Sigmoid colon (tissue), 6 donors: ENCODE measurements at regions not wholly inside any gene's neighbourhood (a gene's known extent, or its start where the extent isn't known, plus 50 kb on each side); places are given as distances from the start of the nearest gene placed in this dataset.
"Not testable (repeated sequence)": the region's sequence is repeated elsewhere in the genome, so short reads cannot be mapped to it uniquely, and the experiment has no call there.

Experiments used
- DNase-seq: peaks from one replicate; pipeline ENCODE4 v3.0.0-alpha.2; 2019
- H3K27ac ChIP-seq, 4 donors: fragments of 200-600 bp; sonication (generic); one replicate each; pipeline ENCODE4 v1.5.1; 2016 to 2019; ENCODE audit warnings: mild to moderate bottlenecking in 1 of 4
- H3K27me3 ChIP-seq, 3 donors: fragments of 200-600 bp; sonication (generic); one replicate each; pipeline ENCODE4 v1.5.1; 2019; ENCODE audit warnings: mild to moderate bottlenecking in 1 of 3
- H3K36me3 ChIP-seq, 4 donors: fragments of 200-600 bp; sonication (generic); one replicate each; pipeline ENCODE4 v1.5.1; 2016 to 2019
- H3K4me1 ChIP-seq, 4 donors: fragments of 200-600 bp; sonication (generic); one replicate each; pipeline ENCODE4 v1.5.1; 2017 to 2019
- H3K4me3 ChIP-seq, 4 donors: fragments of 200-600 bp; sonication (generic); one replicate each; pipeline ENCODE4 v1.5.1; 2017 to 2019; ENCODE audit warnings: mild to moderate bottlenecking in 2 of 4, moderate library complexity in 1 of 4
- H3K9me3 ChIP-seq, 4 donors: fragments of 200-600 bp in 3 of 4; sonication (generic) in 3 of 4; one replicate each; pipeline versions ENCODE4 v1.5.1 to v1.6.1; 2013 to 2019
- WGBS, 2 donors: extraction: QIAGEN DNeasy Blood & Tissue Kit; methylation state at CpG; one replicate each; pipeline ENCODE4 v1.1.7; 2013; 5-methylcytosine and 5-hydroxymethylcytosine counted together
- intact Hi-C: fragments of 100-400 bp; cut with DNase I; formaldehyde crosslinking; loops from one replicate; pipeline ENCODE4 v1.15.1; 2023
- TF ChIP-seq, protein P1 (sequence below), 4 experiments: fragments of 450-650 bp in 3 of 4; fragments of 200-600 bp in 1 of 4; IDR thresholded peaks; one replicate each; pipeline ENCODE4 v1.5.1; 2016 to 2019; ENCODE audit warnings: antibody characterized with exemption in 4 of 4, mild to moderate bottlenecking in 3 of 4, moderate library complexity in 2 of 4
- donor health status: healthy with polysubstance abuse.
- donor health status: healthy.

DNA sequence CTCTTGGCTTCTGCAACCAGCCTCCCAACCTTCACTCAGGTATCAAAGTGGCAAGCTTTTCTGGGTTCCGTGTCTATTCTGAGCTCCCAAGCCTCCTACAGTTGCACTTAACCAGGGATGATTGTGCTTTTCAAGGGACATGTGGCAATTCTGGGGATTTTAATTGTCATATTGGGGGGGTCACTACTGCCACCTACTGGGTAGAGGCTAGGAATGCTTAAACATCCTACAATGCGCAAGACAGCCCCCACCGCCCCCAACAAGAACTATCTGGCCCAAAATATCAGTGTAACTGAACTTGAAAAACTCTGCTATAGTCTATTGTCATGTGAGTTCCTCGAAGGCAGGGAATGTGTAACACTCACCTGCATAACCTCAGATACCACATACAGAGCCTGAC lies 201.5 kb downstream of the NPIPA8 start:
- H3K4me1 ChIP-seq, intact Hi-C loops: not testable (repeated sequence)
- 50 to 67% methylated on average over 1 of the region's 4 CpGs for WGBS, 2 donors

DNA sequence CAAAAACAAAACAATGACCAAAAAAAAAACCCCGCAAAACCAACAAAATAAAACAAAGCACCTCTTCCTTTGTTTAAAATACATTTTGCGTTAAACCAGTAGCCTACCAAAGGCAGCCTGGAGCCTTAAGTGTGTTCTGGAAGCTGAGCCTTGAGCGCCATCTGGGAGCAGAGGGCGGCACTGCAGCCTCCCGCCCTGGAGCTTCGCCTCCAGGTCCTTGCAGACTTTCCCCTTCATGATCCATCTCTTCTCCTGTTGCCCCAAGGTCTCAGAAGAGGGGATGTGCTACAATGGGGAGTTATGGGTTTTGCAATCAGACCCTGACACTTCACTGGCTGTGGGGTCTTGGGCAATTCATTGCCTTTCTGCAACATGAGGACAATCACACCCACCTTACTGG lies 204.9 kb downstream of the NPIPA8 start:
- H3K36me3 ChIP-seq, intact Hi-C loops, H3K27ac ChIP-seq, H3K27me3 ChIP-seq, H3K4me1 ChIP-seq, H3K4me3 ChIP-seq, H3K9me3 ChIP-seq, DNase-seq: not testable (repeated sequence)
- 4 to 7% methylated on average over 1 to 4 of the region's 6 CpGs for WGBS, 2 donors
- TF ChIP-seq, protein P1, sequence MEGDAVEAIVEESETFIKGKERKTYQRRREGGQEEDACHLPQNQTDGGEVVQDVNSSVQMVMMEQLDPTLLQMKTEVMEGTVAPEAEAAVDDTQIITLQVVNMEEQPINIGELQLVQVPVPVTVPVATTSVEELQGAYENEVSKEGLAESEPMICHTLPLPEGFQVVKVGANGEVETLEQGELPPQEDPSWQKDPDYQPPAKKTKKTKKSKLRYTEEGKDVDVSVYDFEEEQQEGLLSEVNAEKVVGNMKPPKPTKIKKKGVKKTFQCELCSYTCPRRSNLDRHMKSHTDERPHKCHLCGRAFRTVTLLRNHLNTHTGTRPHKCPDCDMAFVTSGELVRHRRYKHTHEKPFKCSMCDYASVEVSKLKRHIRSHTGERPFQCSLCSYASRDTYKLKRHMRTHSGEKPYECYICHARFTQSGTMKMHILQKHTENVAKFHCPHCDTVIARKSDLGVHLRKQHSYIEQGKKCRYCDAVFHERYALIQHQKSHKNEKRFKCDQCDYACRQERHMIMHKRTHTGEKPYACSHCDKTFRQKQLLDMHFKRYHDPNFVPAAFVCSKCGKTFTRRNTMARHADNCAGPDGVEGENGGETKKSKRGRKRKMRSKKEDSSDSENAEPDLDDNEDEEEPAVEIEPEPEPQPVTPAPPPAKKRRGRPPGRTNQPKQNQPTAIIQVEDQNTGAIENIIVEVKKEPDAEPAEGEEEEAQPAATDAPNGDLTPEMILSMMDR (IDR thresholded peaks at IDR 0.05) = peak in 1 of 4 experiments; percentile 25

More for the DNA sequence above, 201.5 kb downstream of the NPIPA8 start:
- not testable (repeated sequence) for DNase-seq, H3K4me3 ChIP-seq, H3K27me3 ChIP-seq, H3K36me3 ChIP-seq, H3K27ac ChIP-seq, H3K9me3 ChIP-seq

DNA sequence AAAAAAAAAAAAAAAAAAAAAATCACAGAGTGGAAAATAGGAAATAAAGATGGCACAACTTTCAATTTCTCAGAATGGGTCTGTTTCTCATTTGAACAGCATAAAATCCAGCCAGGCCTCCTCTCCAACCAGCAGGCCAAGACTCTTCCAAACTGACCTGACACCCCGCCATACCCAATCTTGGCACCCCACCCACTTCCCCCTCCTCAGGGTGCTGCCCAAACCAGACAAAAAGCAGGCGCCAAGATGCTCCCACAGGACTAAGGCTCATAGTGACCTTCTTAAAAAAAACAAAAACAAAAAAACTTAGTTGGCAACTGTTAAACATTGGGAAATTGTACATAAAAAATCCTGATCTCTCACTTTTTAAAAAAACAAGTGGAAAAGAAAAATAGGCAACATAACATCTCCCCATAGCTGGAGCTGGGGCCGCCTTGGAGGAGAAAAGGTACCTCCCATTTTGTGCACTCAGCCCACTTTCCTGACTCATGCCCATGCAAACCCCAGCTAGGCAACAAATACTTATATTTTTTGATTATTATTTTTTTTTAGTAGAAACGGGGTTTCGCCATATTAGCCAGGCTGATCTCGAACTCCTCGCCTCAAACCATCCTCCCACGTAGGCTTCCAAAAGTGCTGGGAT lies 205.9 kb downstream of the NPIPA8 start:
- intact Hi-C loops, H3K4me1 ChIP-seq, DNase-seq, H3K4me3 ChIP-seq, H3K27me3 ChIP-seq, H3K27ac ChIP-seq, H3K9me3 ChIP-seq, H3K36me3 ChIP-seq: not testable (repeated sequence)
- 86 to 96% methylated on average over 7 of the region's 8 CpGs for WGBS, 2 donors

DNA sequence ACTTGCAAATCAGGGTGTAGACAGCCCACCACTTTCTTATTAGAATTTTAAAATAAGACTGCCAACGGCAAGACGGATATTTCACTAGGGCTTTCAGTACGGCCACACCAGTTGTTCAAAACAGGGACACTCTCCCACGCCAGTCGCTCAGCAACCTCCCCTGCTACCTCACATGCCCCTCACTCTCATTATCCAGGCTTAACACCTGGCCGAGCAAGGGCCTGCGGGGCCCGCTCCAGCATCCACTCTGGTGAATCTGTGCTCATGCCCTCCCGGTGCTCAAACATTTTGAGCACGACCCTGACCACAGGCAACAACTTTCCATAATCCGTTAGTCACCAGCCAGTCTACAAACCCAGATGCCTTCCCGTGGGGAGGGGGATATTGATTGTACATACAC lies 209.5 kb downstream of the NPIPA8 start:
- WGBS, 2 donors = 67% methylated on average over 1 of the region's 12 CpGs; no CpG with 5 or more reads in 1 of the 2 donors
- H3K9me3 ChIP-seq, DNase-seq, H3K27ac ChIP-seq, H3K4me1 ChIP-seq, H3K27me3 ChIP-seq, H3K36me3 ChIP-seq, H3K4me3 ChIP-seq, intact Hi-C loops: not testable (repeated sequence)

DNA sequence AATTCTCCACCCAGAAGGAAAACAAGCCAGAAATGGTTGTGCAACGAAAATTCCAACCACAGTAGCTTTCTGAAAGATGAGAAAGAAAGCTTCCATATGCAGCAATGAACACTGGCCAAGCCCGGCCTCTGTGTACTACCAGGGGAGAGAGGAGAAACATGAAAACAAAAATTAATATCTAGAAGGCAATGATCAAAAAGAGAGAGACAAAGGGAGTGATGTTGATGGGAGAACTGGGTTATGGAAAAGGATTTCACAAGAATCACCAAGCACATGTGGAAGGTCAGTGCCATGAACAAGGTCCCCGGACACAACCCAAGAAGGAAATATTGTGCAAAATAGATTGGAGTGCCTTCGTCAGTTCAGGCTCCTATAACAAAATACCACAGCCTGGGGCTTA lies 217.4 kb downstream of the NPIPA8 start:
- H3K4me3 ChIP-seq, H3K27me3 ChIP-seq, H3K36me3 ChIP-seq, H3K27ac ChIP-seq, intact Hi-C loops, H3K4me1 ChIP-seq, DNase-seq, H3K9me3 ChIP-seq: not testable (repeated sequence)
- 43 to 60% methylated on average over 2 of the region's 4 CpGs for WGBS, 2 donors

DNA sequence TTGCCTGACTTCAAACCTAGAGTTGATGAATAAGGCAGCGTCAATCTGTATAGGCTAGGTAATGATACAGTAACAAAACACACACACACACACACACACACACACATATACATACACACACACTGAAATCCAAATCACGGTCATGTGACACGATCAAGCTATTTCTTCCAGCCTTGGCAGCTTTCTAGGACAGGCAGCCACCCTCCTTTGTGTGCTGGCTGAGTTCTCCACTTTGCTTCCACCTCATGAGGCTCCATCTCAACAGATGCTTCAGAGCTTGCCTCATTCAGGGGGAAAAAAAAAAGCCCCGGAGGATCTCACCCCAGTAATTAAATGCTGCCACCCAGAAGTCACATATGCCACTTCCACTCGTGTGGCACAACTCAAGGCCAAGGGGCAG lies 217.9 kb downstream of the NPIPA8 start:
- H3K36me3 ChIP-seq, H3K9me3 ChIP-seq, H3K4me1 ChIP-seq, DNase-seq, H3K27ac ChIP-seq, H3K27me3 ChIP-seq, intact Hi-C loops, H3K4me3 ChIP-seq: not testable (repeated sequence)
- 65 to 75% methylated on average over 4 of the region's 5 CpGs for WGBS, 2 donors

DNA sequence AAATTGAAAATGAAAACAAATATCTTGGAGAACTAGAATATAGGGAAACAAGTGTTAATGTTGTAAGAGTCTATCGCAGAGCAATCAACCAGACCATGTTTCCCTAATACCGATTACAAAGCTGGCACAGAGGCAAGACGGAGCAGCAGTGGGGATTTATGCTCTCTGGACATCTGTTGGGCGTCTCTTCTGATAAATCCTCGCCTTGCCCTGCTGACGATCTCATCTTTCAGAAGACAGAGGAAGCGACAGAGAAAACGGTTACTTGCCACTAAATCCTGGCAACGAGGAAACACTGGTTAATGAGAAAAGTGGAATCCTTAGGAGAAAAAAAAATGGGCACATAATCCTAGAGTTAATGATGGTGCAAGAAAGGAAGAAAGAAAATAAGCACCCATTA lies 218.5 kb downstream of the NPIPA8 start:
- intact Hi-C loops, H3K27ac ChIP-seq, H3K9me3 ChIP-seq, DNase-seq, H3K4me1 ChIP-seq, H3K4me3 ChIP-seq, H3K36me3 ChIP-seq, H3K27me3 ChIP-seq: not testable (repeated sequence)
- 58 to 71% methylated on average over 9 of the region's 9 CpGs for WGBS, 2 donors

DNA sequence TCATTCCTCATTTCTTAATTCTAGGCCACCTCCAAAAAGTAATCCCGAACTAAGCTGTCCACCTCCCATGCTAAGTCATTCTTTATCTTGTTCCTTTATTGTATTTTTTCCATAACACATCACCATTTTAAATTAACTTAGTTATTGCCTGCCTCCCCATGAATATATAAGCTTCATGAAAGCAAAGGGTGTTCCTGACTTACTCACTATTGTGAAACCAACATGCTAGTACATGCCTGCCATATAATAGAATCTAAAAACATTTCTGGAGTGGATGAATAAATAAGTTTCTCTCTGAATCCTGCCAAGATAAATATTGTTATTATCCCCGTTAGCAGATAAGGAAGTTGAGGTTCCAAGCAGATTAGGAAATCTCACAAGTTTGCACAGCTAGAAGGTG lies 232.1 kb downstream of the NPIPA8 start:
- H3K4me3 ChIP-seq, intact Hi-C loops, DNase-seq, H3K4me1 ChIP-seq, H3K9me3 ChIP-seq, H3K36me3 ChIP-seq, H3K27me3 ChIP-seq, H3K27ac ChIP-seq: not testable (repeated sequence)
- WGBS, 2 donors = no CpG with 5 or more reads among the region's 2 CpGs

DNA sequence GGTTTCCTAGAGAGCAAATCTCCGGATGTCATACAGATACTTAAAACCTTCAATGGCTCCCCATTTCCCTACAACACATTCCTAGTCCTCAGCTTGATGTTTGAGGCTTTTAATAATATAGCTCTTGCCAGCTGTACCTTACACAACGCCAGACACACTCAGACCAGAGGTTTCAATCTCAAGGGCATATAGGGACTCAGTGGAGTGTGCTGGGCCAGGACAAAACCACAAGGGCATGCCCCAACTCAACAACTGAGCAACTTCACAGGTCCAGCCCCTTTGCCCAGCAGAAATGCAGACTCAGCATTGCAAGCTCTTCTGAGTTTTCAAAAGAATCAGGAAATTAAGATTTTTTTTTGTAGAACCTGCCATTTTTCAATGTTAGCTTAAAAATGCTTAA lies 235.5 kb downstream of the NPIPA8 start:
- H3K9me3 ChIP-seq, H3K4me3 ChIP-seq, H3K4me1 ChIP-seq, H3K27me3 ChIP-seq, H3K36me3 ChIP-seq, H3K27ac ChIP-seq, intact Hi-C loops, DNase-seq: not testable (repeated sequence)
- whole genome bisulfite sequencing, 2 donors = no CpG with 5 or more reads among the region's 2 CpGs

DNA sequence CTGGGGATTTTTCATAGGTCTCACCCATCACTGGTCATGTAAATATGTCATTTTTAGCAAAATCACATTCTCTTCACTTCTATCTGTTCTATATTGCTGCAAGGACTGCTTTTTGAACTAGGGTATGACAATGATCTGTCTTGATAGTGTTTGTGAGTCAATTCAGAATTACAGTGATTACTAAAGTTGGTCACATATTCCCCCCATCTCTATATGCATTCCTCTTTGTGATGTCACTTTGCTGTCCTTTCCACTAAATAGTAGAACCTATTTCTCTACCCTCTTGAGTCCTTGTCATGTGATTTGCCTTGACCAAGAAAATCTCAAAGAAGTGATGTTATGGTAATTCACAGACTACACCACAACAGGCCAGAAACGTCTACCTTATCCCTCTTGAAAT lies 243.9 kb downstream of the NPIPA8 start:
- 58 to 70% methylated on average over 1 of the region's 1 CpG for WGBS, 2 donors
- H3K36me3 ChIP-seq, H3K27me3 ChIP-seq, H3K4me3 ChIP-seq, H3K27ac ChIP-seq, DNase-seq, H3K4me1 ChIP-seq, H3K9me3 ChIP-seq, intact Hi-C loops: not testable (repeated sequence)

DNA sequence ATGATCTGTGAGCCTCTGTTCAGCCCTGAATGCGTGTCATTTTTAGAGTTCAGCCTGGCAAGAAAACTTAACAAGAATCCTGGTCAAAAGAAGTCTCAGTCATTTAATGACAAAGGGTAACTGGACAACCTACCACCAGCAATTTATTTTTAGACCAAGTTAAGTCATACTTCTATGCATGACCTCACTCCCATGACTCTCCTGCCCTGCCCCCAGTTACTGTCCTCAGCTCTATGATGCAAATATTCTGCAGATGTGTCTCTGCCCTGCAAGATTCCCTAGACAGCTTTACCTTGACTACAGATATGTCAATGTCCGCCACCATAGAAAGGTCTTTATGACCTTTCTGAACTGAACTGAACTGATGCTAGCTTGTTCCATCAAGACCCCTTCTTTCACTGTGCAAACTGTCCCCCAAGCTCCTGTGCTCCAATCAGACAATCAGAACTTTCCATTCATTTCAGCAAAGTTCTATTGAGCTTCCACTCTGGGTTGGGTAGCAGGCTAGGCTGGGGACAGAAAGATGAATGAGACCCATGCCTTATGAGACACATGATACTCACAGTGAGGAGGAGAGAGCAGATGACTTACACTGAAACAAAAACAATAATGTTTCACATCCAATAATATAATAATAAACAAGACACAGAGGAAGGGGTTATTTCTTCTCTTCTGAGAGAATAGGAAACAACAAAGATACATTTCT lies 255.7 kb downstream of the NPIPA8 start:
- H3K27ac ChIP-seq, intact Hi-C loops, H3K9me3 ChIP-seq, DNase-seq, H3K36me3 ChIP-seq, H3K4me1 ChIP-seq, H3K27me3 ChIP-seq, H3K4me3 ChIP-seq: not testable (repeated sequence)
- WGBS, 2 donors = 83 to 91% methylated on average over 1 to 2 of the region's 2 CpGs

DNA sequence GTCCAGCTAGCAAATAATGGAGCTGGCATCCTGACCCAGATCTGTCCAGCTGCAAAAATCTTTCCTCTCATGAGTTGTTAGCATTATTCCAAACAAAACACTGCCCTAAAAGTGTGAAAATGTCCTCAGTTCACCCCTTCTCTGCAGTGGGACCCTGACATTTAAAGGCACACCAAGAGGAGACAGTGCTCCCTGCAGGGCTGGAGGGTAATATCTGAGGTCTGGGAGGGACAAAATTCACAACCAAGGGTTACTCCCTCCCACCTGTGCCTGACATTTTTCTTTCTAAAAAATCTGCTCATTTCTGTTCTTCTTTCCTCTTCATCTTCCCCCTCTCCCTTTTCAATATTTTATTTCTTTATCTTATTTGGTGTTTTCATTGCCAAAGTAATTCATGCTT lies 258.6 kb downstream of the NPIPA8 start:
- H3K27me3 ChIP-seq = not testable (repeated sequence)

More for the DNA sequence above, 258.6 kb downstream of the NPIPA8 start:
- intact Hi-C loops, H3K9me3 ChIP-seq, H3K4me3 ChIP-seq, H3K27ac ChIP-seq, DNase-seq, H3K36me3 ChIP-seq, H3K4me1 ChIP-seq: not testable (repeated sequence)
